Activated naive CD4-positive, alpha-beta T cell treated with anti-CD3 and anti-CD28 coated beads, Interleukin-2, amount 50 U/mL, for 16 hours (primary cell): ENCODE measurements at regions not wholly inside any gene's neighbourhood (a gene's known extent, or its start where the extent isn't known, plus 50 kb on each side); places are given as distances from the start of the nearest gene placed in this dataset.
"Not testable (repeated sequence)": the region's sequence is repeated elsewhere in the genome, so short reads cannot be mapped to it uniquely, and the experiment has no call there.

Experiments used
- DNase-seq: peaks from one replicate; pipeline ENCODE4 v3.0.0-alpha.2; 2020

- DNase-seq, result no peak
Observed at GRCh38 chr3:158882445-158882844, 80.6 kb downstream of the MFSD1 start.

- no peak for DNase-seq
Observed at GRCh38 chr3:158896729-158897128, 94.9 kb downstream of the MFSD1 start.

GRCh38 chr3:158906749-158907148 lies 104.9 kb downstream of the MFSD1 start:
- DNase-seq, result no peak

- DNase-seq, result no peak
Observed at GRCh38 chr3:158908187-158908734, 106.4 kb downstream of the MFSD1 start.

GRCh38 chr3:158909870-158910269 lies 108.0 kb downstream of the MFSD1 start:
- no peak for DNase-seq

GRCh38 chr3:158911586-158911985 lies 109.7 kb downstream of the MFSD1 start:
- DNase-seq, result no peak

GRCh38 chr3:158912188-158912587 lies 110.3 kb downstream of the MFSD1 start:
- no peak for DNase-seq

GRCh38 chr3:158912621-158913020 lies 110.8 kb downstream of the MFSD1 start:
- DNase-seq, result no peak

GRCh38 chr3:158916111-158916510 lies 114.3 kb downstream of the MFSD1 start:
- DNase-seq, result no peak

- no peak for DNase-seq
Observed at GRCh38 chr3:158918008-158918407, 116.2 kb downstream of the MFSD1 start.

- DNase-seq, result no peak
Observed at GRCh38 chr3:158918451-158918850, 116.6 kb downstream of the MFSD1 start.

GRCh38 chr3:158920371-158920770 lies 118.5 kb downstream of the MFSD1 start:
- no peak for DNase-seq

- DNase-seq, result no peak
Observed at GRCh38 chr3:158925021-158925420, 123.2 kb downstream of the MFSD1 start.

- DNase-seq, result no peak
Observed at GRCh38 chr3:158925828-158926494, 124.1 kb downstream of the MFSD1 start.

GRCh38 chr3:158935846-158936245 lies 134.0 kb downstream of the MFSD1 start:
- no peak for DNase-seq

GRCh38 chr3:158936530-158937113 lies 134.8 kb downstream of the MFSD1 start:
- no peak for DNase-seq

- DNase-seq, result no peak
Observed at GRCh38 chr3:158950178-158950901, 148.5 kb downstream of the MFSD1 start.

GRCh38 chr3:158953131-158953530 lies 151.3 kb downstream of the MFSD1 start:
- no peak for DNase-seq

GRCh38 chr3:158954420-158954819 lies 152.6 kb downstream of the MFSD1 start:
- no peak for DNase-seq

GRCh38 chr3:158957777-158958176 lies 155.9 kb downstream of the MFSD1 start:
- DNase-seq, result not testable (repeated sequence)

- DNase-seq, result no peak
Observed at GRCh38 chr3:158958873-158959272, 157.0 kb downstream of the MFSD1 start.

GRCh38 chr3:158961471-158961870 lies 159.6 kb downstream of the MFSD1 start:
- DNase-seq, result no peak

- no peak for DNase-seq
Observed at GRCh38 chr3:158961911-158962310, 160.1 kb downstream of the MFSD1 start.

- no peak for DNase-seq
Observed at GRCh38 chr3:158970006-158970405, 168.2 kb downstream of the MFSD1 start.
